HEK293 (cell line): ENCODE measurements at regions not wholly inside any gene's neighbourhood (a gene's known extent, or its start where the extent isn't known, plus 50 kb on each side); places are given as distances from the start of the nearest gene placed in this dataset.

Experiments used
- CTCF ChIA-PET: fragments of 350-600 bp; formaldehyde crosslinking; extraction: SDS; loops from one replicate; lab custom pipeline; 2021; ENCODE audit warnings: antibody characterized with exemption; lab: Yijun Ruan, JAX
- POLR2A ChIA-PET: fragments of 300-600 bp; formaldehyde crosslinking; extraction: SDS; loops from one replicate; lab custom pipeline; 2020; ENCODE audit warnings: antibody characterized with exemption, inconsistent platforms; lab: Yijun Ruan, JAX
- H3K27ac ChIP-seq: fragments of 200-500 bp; sonication (Bioruptor generic); 2 replicates; pipeline ENCODE4 v1.5.1; 2014; ENCODE audit warnings: low read depth, low read length, control low read depth, inconsistent platforms; ENCODE audit errors: extremely low read depth
- H3K36me3 ChIP-seq, 2 experiments: fragments of 200-500 bp in 1 of 2; sonication (Bioruptor generic) in 1 of 2; 1 replicate in 1 of 2; 2 replicates in 1 of 2; pipeline ENCODE4 v1.5.1; 2014 to 2017; ENCODE audit warnings: inconsistent platforms in 2 of 2, low read length in 2 of 2; ENCODE audit not compliant: control insufficient read depth in 2 of 2, insufficient read depth in 1 of 2
- H3K4me1 ChIP-seq: fragments of 200-500 bp; sonication (Bioruptor generic); 2 replicates; pipeline ENCODE4 v1.5.1; 2014; ENCODE audit warnings: mild to moderate bottlenecking, low read length, inconsistent platforms; ENCODE audit not compliant: control insufficient read depth, insufficient read depth
- H3K4me3 ChIP-seq: 2 replicates; pipeline ENCODE4 v1.5.1; 2011; ENCODE audit warnings: low read depth, mild to moderate bottlenecking, control low read depth, low read length, moderate library complexity
- H3K9me3 ChIP-seq: fragments of 200-500 bp; sonication (Bioruptor generic); 2 replicates; pipeline ENCODE4 v1.5.1; 2014; ENCODE audit warnings: low read depth, low read length, inconsistent platforms; ENCODE audit not compliant: control insufficient read depth, insufficient read depth
- EGR2 ChIP-seq: fragments of 450-650 bp; formaldehyde crosslinking; IDR thresholded peaks from 2 replicates; pipeline ENCODE4 v1.5.1; 2016; ENCODE audit warnings: low read depth, missing biosample characterization, missing genetic modification characterization
- KLF16 ChIP-seq: fragments of 450-650 bp; formaldehyde crosslinking; IDR thresholded peaks from 2 replicates; pipeline ENCODE4 v1.5.1; 2017; ENCODE audit warnings: missing biosample characterization, missing genetic modification characterization
- SCRT2 ChIP-seq: fragments of 450-650 bp; formaldehyde crosslinking; IDR thresholded peaks from 2 replicates; pipeline ENCODE4 v1.5.1; 2016; ENCODE audit warnings: missing biosample characterization, missing genetic modification characterization
- ZBTB26 ChIP-seq: fragments of 450-650 bp; formaldehyde crosslinking; optimal IDR thresholded peaks from 2 replicates; pipeline ENCODE3; 2016; ENCODE audit warnings: missing biosample characterization, mild to moderate bottlenecking, missing genetic modification characterization
- ZEB2 ChIP-seq: fragments of 450-650 bp; formaldehyde crosslinking; IDR thresholded peaks from 2 replicates; pipeline ENCODE4 v1.5.1; 2016; ENCODE audit warnings: missing biosample characterization, missing genetic modification characterization
- ZFHX2 ChIP-seq: fragments of 450-650 bp; formaldehyde crosslinking; conservative IDR thresholded peaks from 2 replicates; pipeline ENCODE4 v1.5.1; 2016; ENCODE audit warnings: missing biosample characterization, missing genetic modification characterization
- ZFP37 ChIP-seq: fragments of 450-650 bp; formaldehyde crosslinking; IDR thresholded peaks from 2 replicates; pipeline ENCODE4 v1.5.1; 2016; ENCODE audit warnings: missing biosample characterization, missing genetic modification characterization
- ZFP69B ChIP-seq: fragments of 450-650 bp; formaldehyde crosslinking; IDR thresholded peaks from 2 replicates; pipeline ENCODE4 v1.5.1; 2016; ENCODE audit warnings: missing biosample characterization, missing genetic modification characterization
- ZNF184 ChIP-seq: fragments of 450-650 bp; IDR thresholded peaks from 2 replicates; pipeline ENCODE4 v1.5.1; 2018; ENCODE audit warnings: missing biosample characterization, mild to moderate bottlenecking, missing genetic modification characterization
- ZNF266 ChIP-seq: fragments of 450-650 bp; formaldehyde crosslinking; IDR thresholded peaks from 2 replicates; pipeline ENCODE4 v1.5.1; 2016; ENCODE audit warnings: missing biosample characterization, missing genetic modification characterization, low read depth
- ZNF292 ChIP-seq: fragments of 450-650 bp; formaldehyde crosslinking; IDR thresholded peaks from 2 replicates; pipeline ENCODE4 v1.5.1; 2016; ENCODE audit warnings: low read depth, missing biosample characterization, missing genetic modification characterization, borderline replicate concordance
- ZNF335 ChIP-seq: fragments of 450-650 bp; formaldehyde crosslinking; conservative IDR thresholded peaks from 2 replicates; pipeline ENCODE4 v1.5.1; 2016; ENCODE audit warnings: missing biosample characterization, missing genetic modification characterization
- ZNF404 ChIP-seq: fragments of 450-650 bp; formaldehyde crosslinking; IDR thresholded peaks from 2 replicates; pipeline ENCODE4 v1.5.1; 2017; ENCODE audit warnings: missing biosample characterization, missing genetic modification characterization
- ZNF514 ChIP-seq: fragments of 450-650 bp; formaldehyde crosslinking; IDR thresholded peaks from 2 replicates; pipeline ENCODE4 v1.5.1; 2016; ENCODE audit warnings: missing biosample characterization, missing genetic modification characterization
- ZNF560 ChIP-seq: fragments of 450-650 bp; formaldehyde crosslinking; IDR thresholded peaks from 2 replicates; pipeline ENCODE4 v1.5.1; 2017; ENCODE audit warnings: missing biosample characterization, missing genetic modification characterization, borderline replicate concordance
- ZNF629 ChIP-seq: fragments of 450-650 bp; formaldehyde crosslinking; IDR thresholded peaks from 2 replicates; pipeline ENCODE4 v1.5.1; 2017; ENCODE audit warnings: missing biosample characterization, missing genetic modification characterization
- ZSCAN16 ChIP-seq: fragments of 450-650 bp; formaldehyde crosslinking; IDR thresholded peaks from 2 replicates; pipeline ENCODE4 v1.5.1; 2016; ENCODE audit warnings: missing biosample characterization, missing genetic modification characterization
- ZSCAN30 ChIP-seq: fragments of 450-650 bp; IDR thresholded peaks from 2 replicates; pipeline ENCODE4 v1.5.1; 2018; ENCODE audit warnings: missing biosample characterization, mild to moderate bottlenecking, missing genetic modification characterization, moderate library complexity
- TF ChIP-seq, protein P1 (sequence below): fragments of 450-650 bp; formaldehyde crosslinking; IDR thresholded peaks from 2 replicates; pipeline ENCODE4 v1.5.1; 2017; ENCODE audit warnings: missing biosample characterization, mild to moderate bottlenecking, missing genetic modification characterization, moderate library complexity
- TF ChIP-seq, protein P2 (sequence below): IDR thresholded peaks from 2 replicates; pipeline ENCODE4 v1.6.1; 2011; ENCODE audit warnings: mild to moderate bottlenecking, low read depth, low read length, borderline replicate concordance
- TF ChIP-seq, protein P3 (sequence below): fragments of 450-650 bp; formaldehyde crosslinking; IDR thresholded peaks from 2 replicates; pipeline ENCODE4 v1.5.1; 2017; ENCODE audit warnings: missing biosample characterization, missing genetic modification characterization

GRCh38 chr11:25779033-25779432 lies 552.9 kb upstream of the ANO3 start:
- no peaks in the 10 kb centered on the region for H3K36me3 ChIP-seq
- CTCF ChIA-PET, result no interaction called here
- H3K4me3 ChIP-seq, result no peak overlapping the region
- TF ChIP-seq ZNF629 (tag by site-specific recombination) (no peak), ZFHX2 (tag by site-specific recombination) (no peak), ZNF266 (no peak), ZEB2 (tag by site-specific recombination) (no peak), EGR2 (tag by site-specific recombination) (no peak), ZNF335 (tag by site-specific recombination) (no peak)
- TF ChIP-seq, protein P1, sequence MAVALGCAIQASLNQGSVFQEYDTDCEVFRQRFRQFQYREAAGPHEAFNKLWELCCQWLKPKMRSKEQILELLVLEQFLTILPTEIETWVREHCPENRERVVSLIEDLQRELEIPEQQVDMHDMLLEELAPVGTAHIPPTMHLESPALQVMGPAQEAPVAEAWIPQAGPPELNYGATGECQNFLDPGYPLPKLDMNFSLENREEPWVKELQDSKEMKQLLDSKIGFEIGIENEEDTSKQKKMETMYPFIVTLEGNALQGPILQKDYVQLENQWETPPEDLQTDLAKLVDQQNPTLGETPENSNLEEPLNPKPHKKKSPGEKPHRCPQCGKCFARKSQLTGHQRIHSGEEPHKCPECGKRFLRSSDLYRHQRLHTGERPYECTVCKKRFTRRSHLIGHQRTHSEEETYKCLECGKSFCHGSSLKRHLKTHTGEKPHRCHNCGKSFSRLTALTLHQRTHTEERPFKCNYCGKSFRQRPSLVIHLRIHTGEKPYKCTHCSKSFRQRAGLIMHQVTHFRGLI (tag by site-specific recombination), result no peak
- TF ChIP-seq, protein P2, sequence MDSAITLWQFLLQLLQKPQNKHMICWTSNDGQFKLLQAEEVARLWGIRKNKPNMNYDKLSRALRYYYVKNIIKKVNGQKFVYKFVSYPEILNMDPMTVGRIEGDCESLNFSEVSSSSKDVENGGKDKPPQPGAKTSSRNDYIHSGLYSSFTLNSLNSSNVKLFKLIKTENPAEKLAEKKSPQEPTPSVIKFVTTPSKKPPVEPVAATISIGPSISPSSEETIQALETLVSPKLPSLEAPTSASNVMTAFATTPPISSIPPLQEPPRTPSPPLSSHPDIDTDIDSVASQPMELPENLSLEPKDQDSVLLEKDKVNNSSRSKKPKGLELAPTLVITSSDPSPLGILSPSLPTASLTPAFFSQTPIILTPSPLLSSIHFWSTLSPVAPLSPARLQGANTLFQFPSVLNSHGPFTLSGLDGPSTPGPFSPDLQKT, result no peak
- H3K4me1 ChIP-seq, result no peaks in the 10 kb centered on the region
- POLR2A ChIA-PET, result no interaction called here
- no peak overlapping the region for H3K27ac ChIP-seq
- no peaks in the 10 kb centered on the region for H3K9me3 ChIP-seq

DNA sequence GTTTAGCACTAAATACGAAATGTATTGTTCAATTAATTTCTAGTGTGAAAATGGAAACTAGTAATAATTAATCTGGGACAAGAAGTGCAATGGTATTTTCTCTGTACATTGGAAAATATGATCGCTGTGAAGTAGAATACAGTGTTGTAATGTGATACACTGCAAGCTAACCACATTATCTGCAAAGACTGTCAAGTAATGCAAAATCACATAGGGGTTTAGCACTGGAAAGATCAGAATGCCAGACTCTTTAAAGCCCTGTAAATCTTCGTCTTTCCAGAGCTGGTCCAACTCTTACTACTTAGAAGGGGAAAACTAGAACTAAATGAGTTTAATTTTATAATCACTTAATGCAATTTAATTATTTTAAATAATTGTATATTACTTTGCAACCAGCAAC lies 544.5 kb upstream of the ANO3 start:
- CTCF ChIA-PET, result no interaction called here
- Histone ChIP-seq H3K36me3 (no peaks in the 10 kb centered on the region), H3K4me3 (no peak overlapping the region), H3K9me3 (no peaks in the 10 kb centered on the region)
- no peak for TF ChIP-seq ZSCAN16 (tag by site-specific recombination)
- no peak for TF ChIP-seq ZBTB26 (tag by site-specific recombination)
- TF ChIP-seq ZFP69B (tag by site-specific recombination), result no peak
- no peak for TF ChIP-seq SCRT2
- no peak for TF ChIP-seq ZNF184 (tag by site-specific recombination)
- no peak for TF ChIP-seq ZNF292 (tag by site-specific recombination)
- no peak for TF ChIP-seq ZNF560 (tag by site-specific recombination)
- no peak for TF ChIP-seq ZNF404
- no peak for TF ChIP-seq ZNF514 (tag by site-specific recombination)
- no peak for TF ChIP-seq KLF16 (tag by site-specific recombination)
- TF ChIP-seq ZFP37 (tag by site-specific recombination), result no peak
- TF ChIP-seq, protein P3, sequence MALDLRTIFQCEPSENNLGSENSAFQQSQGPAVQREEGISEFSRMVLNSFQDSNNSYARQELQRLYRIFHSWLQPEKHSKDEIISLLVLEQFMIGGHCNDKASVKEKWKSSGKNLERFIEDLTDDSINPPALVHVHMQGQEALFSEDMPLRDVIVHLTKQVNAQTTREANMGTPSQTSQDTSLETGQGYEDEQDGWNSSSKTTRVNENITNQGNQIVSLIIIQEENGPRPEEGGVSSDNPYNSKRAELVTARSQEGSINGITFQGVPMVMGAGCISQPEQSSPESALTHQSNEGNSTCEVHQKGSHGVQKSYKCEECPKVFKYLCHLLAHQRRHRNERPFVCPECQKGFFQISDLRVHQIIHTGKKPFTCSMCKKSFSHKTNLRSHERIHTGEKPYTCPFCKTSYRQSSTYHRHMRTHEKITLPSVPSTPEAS (tag by site-specific recombination), result no peak
- TF ChIP-seq ZSCAN30, result no peak
- TF ChIP-seq, all 188 proteins: peak for 0
- Histone ChIP-seq H3K4me1 (no peaks in the 10 kb centered on the region), H3K27ac (no peak overlapping the region)
- POLR2A ChIA-PET, result no interaction called here
